Adrenal gland (tissue), 5 donors: ENCODE measurements at regions not wholly inside any gene's neighbourhood (a gene's known extent, or its start where the extent isn't known, plus 50 kb on each side); places are given as distances from the start of the nearest gene placed in this dataset.

Experiments
- CTCF ChIP-seq, 6 experiments: fragments of 450-650 bp in 4 of 6; fragments of 200-600 bp in 2 of 6; sonication (generic) in 1 of 6; IDR thresholded peaks; 1 replicate in 5 of 6; 2 replicates in 1 of 6; pipeline versions ENCODE4 v1.5.1 to v1.8.0; 2016 to 2021; ENCODE audit warnings: antibody characterized with exemption in 6 of 6, mild to moderate bottlenecking in 2 of 6, moderate library complexity in 1 of 6
- POLR2A ChIP-seq, 2 donors: fragments of 450-650 bp; IDR thresholded peaks; one replicate each; pipeline ENCODE4 v1.6.1; 2017; ENCODE audit warnings: antibody characterized with exemption in 2 of 2, mild to moderate bottlenecking in 2 of 2, moderate library complexity in 1 of 2
- donor health status: DM: no; HTN: no; CAD: no.

- no peak for TF ChIP-seq POLR2A (IDR thresholded peaks at IDR 0.05)
- no peak for TF ChIP-seq CTCF (IDR thresholded peaks at IDR 0.05)
Measured at GRCh38 chr17:45676695-45677094, 107.4 kb upstream of the CRHR1 start.
